ENCODE measurements at regions not wholly inside any gene's neighbourhood (a gene's known extent, or its start where the extent isn't known, plus 50 kb on each side); places are given as distances from the start of the nearest gene placed in this dataset.

DNA sequence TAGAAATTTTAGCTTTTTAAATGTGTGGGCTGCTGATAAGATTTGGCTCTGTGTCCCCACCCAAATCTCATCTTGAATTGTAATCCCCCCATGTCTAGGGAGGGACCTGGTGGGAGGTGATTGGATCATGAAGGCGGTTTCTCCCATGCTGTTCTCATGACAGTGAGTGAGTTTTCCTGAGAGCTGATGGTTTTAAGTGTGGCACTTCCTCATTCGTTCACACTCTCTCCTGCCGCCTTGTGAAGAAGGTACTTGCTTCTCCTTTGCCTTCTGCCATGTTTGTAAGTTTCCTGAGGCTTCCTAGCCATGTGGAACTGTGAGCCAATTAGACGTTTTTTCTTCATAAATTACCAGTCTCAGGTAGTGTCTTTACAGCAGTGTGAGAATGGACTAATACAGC lies 127.8 kb upstream of the MVB12B start:
- Histone ChIP-seq H3K9ac (ENCODE audit: low read length) (no peak overlapping the region), H3K9me3 (ENCODE audit: control insufficient read depth in 1 of 2, insufficient read depth in 1 of 2, low read depth in 1 of 2, low read length in 2 of 2) (no peaks in the 10 kb centered on the region), H3K27me3 (ENCODE audit: insufficient read depth, low read length) (no peaks in the 10 kb centered on the region), H3K4me1 (ENCODE audit: control insufficient read depth in 1 of 2, insufficient read depth in 2 of 2, low read length in 2 of 2) (no peaks in the 10 kb centered on the region), H3K9me2 (ENCODE audit: insufficient read depth) (no peaks in the 10 kb centered on the region), H3K27ac (ENCODE audit: low read depth, low read length) (no peak overlapping the region), H3K79me2 (ENCODE audit: insufficient read depth, low read length) (no peaks in the 10 kb centered on the region), H3K4me3 (replicated peaks in 1 of 2; ENCODE audit: low read depth in 1 of 2, low read length in 2 of 2) (no peak overlapping the region), H3K4me2 (ENCODE audit: low read length) (no peak overlapping the region), H2AFZ (ENCODE audit: low read depth, low read length, poor library complexity, severe bottlenecking) (no peak overlapping the region), H4K20me1 (ENCODE audit: insufficient read depth) (no peaks in the 10 kb centered on the region), H3K36me3 (ENCODE audit: control insufficient read depth in 1 of 2, insufficient read depth in 2 of 2, low read length in 2 of 2) (no peaks in the 10 kb centered on the region)
- BruUV-seq (replicated peaks): no TSS peak
- ChIA-PET CTCF (no interaction called here), RAD21 (ENCODE audit: low non-redundant PET in 1 of 2, low total read pairs in 2 of 2, uncharacterized antibody in 2 of 2, unreplicated experiment in 2 of 2) (no interaction called here), POLR2A (no interaction called here)
- DNase-seq (ENCODE audit: low read depth, low spot score): no peak
- ATAC-seq: no peak
- TF ChIP-seq JUND (IDR thresholded peaks at IDR 0.05) (no peak), POLR2AphosphoS5 (IDR thresholded peaks at IDR 0.05; ENCODE audit: low read depth, low read length) (no peak), CBX3 (IDR thresholded peaks at IDR 0.05; ENCODE audit: low read depth) (no peak), FOSL1 (IDR thresholded peaks at IDR 0.05; ENCODE audit: low read depth) (no peak), ZNF274 (IDR thresholded peaks at IDR 0.05; ENCODE audit: low read depth, low read length) (no peak)
- TF ChIP-seq, protein P1, sequence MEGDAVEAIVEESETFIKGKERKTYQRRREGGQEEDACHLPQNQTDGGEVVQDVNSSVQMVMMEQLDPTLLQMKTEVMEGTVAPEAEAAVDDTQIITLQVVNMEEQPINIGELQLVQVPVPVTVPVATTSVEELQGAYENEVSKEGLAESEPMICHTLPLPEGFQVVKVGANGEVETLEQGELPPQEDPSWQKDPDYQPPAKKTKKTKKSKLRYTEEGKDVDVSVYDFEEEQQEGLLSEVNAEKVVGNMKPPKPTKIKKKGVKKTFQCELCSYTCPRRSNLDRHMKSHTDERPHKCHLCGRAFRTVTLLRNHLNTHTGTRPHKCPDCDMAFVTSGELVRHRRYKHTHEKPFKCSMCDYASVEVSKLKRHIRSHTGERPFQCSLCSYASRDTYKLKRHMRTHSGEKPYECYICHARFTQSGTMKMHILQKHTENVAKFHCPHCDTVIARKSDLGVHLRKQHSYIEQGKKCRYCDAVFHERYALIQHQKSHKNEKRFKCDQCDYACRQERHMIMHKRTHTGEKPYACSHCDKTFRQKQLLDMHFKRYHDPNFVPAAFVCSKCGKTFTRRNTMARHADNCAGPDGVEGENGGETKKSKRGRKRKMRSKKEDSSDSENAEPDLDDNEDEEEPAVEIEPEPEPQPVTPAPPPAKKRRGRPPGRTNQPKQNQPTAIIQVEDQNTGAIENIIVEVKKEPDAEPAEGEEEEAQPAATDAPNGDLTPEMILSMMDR (IDR thresholded peaks at IDR 0.05 in 2 of 3, conservative IDR thresholded peaks at IDR 0.05 in 1 of 3; ENCODE audit: borderline replicate concordance in 1 of 3, insufficient read depth in 1 of 3, low read depth in 2 of 3, low read length in 2 of 3): no peak
- intact Hi-C loops (cut with micrococcal nuclease): no loop called here

DNA sequence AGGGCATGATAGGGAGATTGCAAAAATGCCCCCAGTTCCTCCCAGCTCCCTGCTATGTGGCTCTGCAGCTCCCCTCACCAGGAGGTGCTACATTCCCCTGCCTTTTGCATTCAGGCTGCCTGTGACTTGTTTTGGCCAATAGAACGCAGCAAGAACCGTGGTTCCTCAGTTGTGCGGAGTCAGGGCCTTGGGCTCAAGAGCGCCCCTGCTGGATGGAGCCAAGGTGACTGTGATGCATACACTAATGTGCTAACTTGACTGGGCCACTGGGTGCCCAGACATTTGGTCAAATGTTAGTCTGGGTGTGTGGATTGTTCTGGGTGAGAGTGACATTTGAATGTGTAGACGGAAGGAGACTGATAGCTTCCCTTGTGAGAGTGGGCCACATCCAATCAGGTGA lies 123.3 kb upstream of the MVB12B start:
- TF ChIP-seq, protein P1 (IDR thresholded peaks at IDR 0.05 in 2 of 3, conservative IDR thresholded peaks at IDR 0.05 in 1 of 3; ENCODE audit: borderline replicate concordance in 1 of 3, insufficient read depth in 1 of 3, low read depth in 2 of 3, low read length in 2 of 3): peak in 2 of 3 experiments; percentile 47 to 50; a peak in 4 of 6 replicates
- TF ChIP-seq SRF (IDR thresholded peaks at IDR 0.05; ENCODE audit: low read depth) (no peak), ELF1 (IDR thresholded peaks at IDR 0.05; ENCODE audit: borderline replicate concordance, low read depth) (no peak)
- CTCF ChIA-PET: no interaction called here
- Histone ChIP-seq H3K36me3 (ENCODE audit: control insufficient read depth in 1 of 2, insufficient read depth in 2 of 2, low read length in 2 of 2) (no peaks in the 10 kb centered on the region), H3K4me1 (ENCODE audit: control insufficient read depth in 1 of 2, insufficient read depth in 2 of 2, low read length in 2 of 2) (no peaks in the 10 kb centered on the region), H3K27ac (ENCODE audit: low read depth, low read length) (no peak overlapping the region), H3K9me3 (ENCODE audit: control insufficient read depth in 1 of 2, insufficient read depth in 1 of 2, low read depth in 1 of 2, low read length in 2 of 2) (no peaks in the 10 kb centered on the region), H3K4me3 (replicated peaks in 1 of 2; ENCODE audit: low read depth in 1 of 2, low read length in 2 of 2) (no peak overlapping the region), H3K4me2 (ENCODE audit: low read length) (no peak overlapping the region), H3K9me2 (ENCODE audit: insufficient read depth) (no peaks in the 10 kb centered on the region), H3K9ac (ENCODE audit: low read length) (no peak overlapping the region), H2AFZ (ENCODE audit: low read depth, low read length, poor library complexity, severe bottlenecking) (no peak overlapping the region), H4K20me1 (ENCODE audit: insufficient read depth) (no peaks in the 10 kb centered on the region), H3K27me3 (ENCODE audit: insufficient read depth, low read length) (no peaks in the 10 kb centered on the region), H3K79me2 (ENCODE audit: insufficient read depth, low read length) (no peaks in the 10 kb centered on the region)
- POLR2A ChIA-PET: no interaction called here
- ATAC-seq (peak; percentile 70), DNase-seq (ENCODE audit: low read depth, low spot score) (no peak)
- intact Hi-C loops (cut with micrococcal nuclease): no loop called here
- RAD21 ChIA-PET (ENCODE audit: low non-redundant PET in 1 of 2, low total read pairs in 2 of 2, uncharacterized antibody in 2 of 2, unreplicated experiment in 2 of 2): no interaction called here
- no TSS peak for BruUV-seq (replicated peaks)

All from HCT116 (cell line).